Embryonic facial prominence (tissue), 1 donor: ENCODE measurements at regions not wholly inside any gene's neighbourhood (a gene's known extent, or its start where the extent isn't known, plus 50 kb on each side); places are given as distances from the start of the nearest gene placed in this dataset.

Experiments
- DNase-seq: peaks from one replicate; pipeline ENCODE4 v3.0.0-alpha.2; 2016; ENCODE audit errors: extremely low spot score

- DNase-seq, result no peak
Observed at GRCh38 chr11:88404932-88405710, 67.6 kb upstream of the CTSC start.

- DNase-seq, result no peak
Observed at GRCh38 chr11:88404391-88404790, 66.9 kb upstream of the CTSC start.

GRCh38 chr11:88402784-88403183 lies 65.2 kb upstream of the CTSC start:
- no peak for DNase-seq

- no peak for DNase-seq
Observed at GRCh38 chr11:88402192-88402715, 64.7 kb upstream of the CTSC start.

- no peak for DNase-seq
Observed at GRCh38 chr11:88398791-88399570, 61.4 kb upstream of the CTSC start.

- DNase-seq, result no peak
Observed at GRCh38 chr11:88398372-88398771, 60.8 kb upstream of the CTSC start.

- no peak for DNase-seq
Observed at GRCh38 chr11:88390254-88390653, 52.7 kb upstream of the CTSC start.

GRCh38 chr11:88387957-88388356 lies 50.4 kb upstream of the CTSC start:
- DNase-seq, result no peak
